HG03159 (cell line): ENCODE measurements at regions not wholly inside any gene's neighbourhood (a gene's known extent, or its start where the extent isn't known, plus 50 kb on each side); places are given as distances from the start of the nearest gene placed in this dataset.
"Not testable (repeated sequence)": the region's sequence is repeated elsewhere in the genome, so short reads cannot be mapped to it uniquely, and the experiment has no call there.

ENCODE experiments used
- ATAC-seq: cut with Tn5 transposase; IDR thresholded peaks from one replicate; pipeline ENCODE4 v1.9.1; 2021; ENCODE audit warnings: mild to moderate bottlenecking, moderate library complexity; ENCODE audit not compliant: unreplicated experiment

GRCh38 chr19:30066781-30067759, 125.0 kb downstream of the URI1 start:
- no peak for ATAC-seq

- ATAC-seq, result not testable (repeated sequence)
These were observed 126.0 kb downstream of the URI1 start for GRCh38 chr19:30067956-30068506.

- no peak for ATAC-seq
These were observed 126.7 kb downstream of the URI1 start for GRCh38 chr19:30068528-30069395.

GRCh38 chr19:30069535-30070197, 127.6 kb downstream of the URI1 start:
- ATAC-seq, result no peak

- ATAC-seq, result no peak
These were observed 128.3 kb downstream of the URI1 start for GRCh38 chr19:30070198-30070967.

- ATAC-seq, result no peak
These were observed 129.1 kb downstream of the URI1 start for GRCh38 chr19:30070968-30071632.

- no peak for ATAC-seq
These were observed 129.8 kb downstream of the URI1 start for GRCh38 chr19:30071871-30072270.

- ATAC-seq, result no peak
These were observed 131.3 kb downstream of the URI1 start for GRCh38 chr19:30073152-30074000.

GRCh38 chr19:30074096-30074495, 132.1 kb downstream of the URI1 start:
- ATAC-seq, result no peak

- no peak for ATAC-seq
These were observed 133.0 kb downstream of the URI1 start for GRCh38 chr19:30074741-30075715.

GRCh38 chr19:30076101-30076551, 134.1 kb downstream of the URI1 start:
- no peak for ATAC-seq

GRCh38 chr19:30076751-30077670, 135.0 kb downstream of the URI1 start:
- ATAC-seq, result no peak

GRCh38 chr19:30077851-30078355, 135.9 kb downstream of the URI1 start:
- no peak for ATAC-seq

GRCh38 chr19:30078381-30078910, 136.4 kb downstream of the URI1 start:
- ATAC-seq, result no peak

GRCh38 chr19:30079200-30079599, 137.2 kb downstream of the URI1 start:
- ATAC-seq, result no peak

GRCh38 chr19:30082168-30082567, 140.1 kb downstream of the URI1 start:
- no peak for ATAC-seq
